ENCODE measurements at regions not wholly inside any gene's neighbourhood (a gene's known extent, or its start where the extent isn't known, plus 50 kb on each side); places are given as distances from the start of the nearest gene placed in this dataset.

GRCh38 chr20:11429168-11429567, 488.5 kb upstream of the BTBD3 start:
- no peak for DNase-seq (ENCODE audit: low spot score)
- Mint-ChIP-seq H3K4me3 (no peak overlapping the region), H3K27ac (no peak overlapping the region), H3K9me3 (peaks cover 4% of the 10 kb centered on the region; the same call in 1 of the 3 replicates), H3K4me1 (peaks cover 7% of the 10 kb centered on the region; the same call in 2 of the 3 replicates), H3K27me3 (ENCODE audit: insufficient read depth, low read depth, poor library complexity) (no peaks in the 10 kb centered on the region), H3K36me3 (ENCODE audit: low read depth) (peaks cover under 1% of the 10 kb centered on the region; the same call in 1 of the 3 replicates)
- no peak for TF ChIP-seq CREB1 (CRISPR knock-in tag; IDR thresholded peaks at IDR 0.05; ENCODE audit: low read depth)
- no peak for TF ChIP-seq POLR2AphosphoS5 (IDR thresholded peaks at IDR 0.05; ENCODE audit: low read depth)
- no peaks in the 10 kb centered on the region for H4K20me1 ChIP-seq (replicated peaks; ENCODE audit: insufficient read depth)
- no peak overlapping the region for H3K4me2 ChIP-seq
- H3F3A ChIP-seq (replicated peaks; ENCODE audit: low read depth) = no peaks in the 10 kb centered on the region
- H3K36me3 ChIP-seq (ENCODE audit: insufficient read depth) = no peaks in the 10 kb centered on the region
- peak overlapping the region; percentile 35; the same call in 1 of the 2 replicates for H2AFZ ChIP-seq
- no peak overlapping the region for H3K27ac ChIP-seq (ENCODE audit: low read depth)
- no peaks in the 10 kb centered on the region for H3K79me2 ChIP-seq (replicated peaks; ENCODE audit: insufficient read depth)
- peaks cover 6% of the 10 kb centered on the region; the same call in 1 of the 2 replicates for H3K4me1 ChIP-seq (ENCODE audit: insufficient read depth)
- H3K9me2 ChIP-seq (ENCODE audit: insufficient read depth) = 0 out of 2 replicates have a peak, but pooled peaks cover 4% of the 10 kb centered on the region
- H3K4me3 ChIP-seq = no peak overlapping the region
- H3K27me3 ChIP-seq (ENCODE audit: insufficient read depth) = no peaks in the 10 kb centered on the region
- no peak for ATAC-seq

DNA sequence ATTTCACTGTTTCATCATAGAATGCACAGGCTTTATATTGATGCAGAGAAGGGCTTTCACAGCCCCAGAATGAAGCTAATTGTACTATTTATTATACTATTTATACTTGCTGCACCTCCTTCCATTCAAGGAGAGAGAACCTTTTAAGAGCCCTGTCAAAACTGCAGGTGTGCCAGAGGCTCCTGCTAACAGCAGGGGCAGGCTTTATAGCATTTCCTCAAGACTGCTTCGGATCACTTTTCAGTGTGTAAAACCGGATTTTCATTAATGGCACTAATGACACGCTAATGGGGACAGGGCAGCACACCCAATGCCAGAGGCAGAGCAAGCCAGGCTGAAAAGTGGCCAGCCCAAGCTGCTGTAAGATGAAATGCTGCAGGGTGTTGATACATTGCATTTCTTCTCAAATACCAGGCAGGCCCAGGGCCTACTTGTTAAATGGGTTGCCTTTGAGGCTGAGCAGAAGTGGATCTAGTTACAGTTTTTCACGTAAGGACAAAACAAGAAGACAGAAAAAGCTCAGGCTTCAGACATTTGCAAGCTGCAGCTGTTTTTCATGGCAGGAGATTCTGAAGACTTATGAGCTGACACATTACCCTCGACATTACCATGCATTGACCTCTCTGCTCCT, 487.7 kb upstream of the BTBD3 start:
- H3K9me3 Mint-ChIP-seq = peaks cover 12% of the 10 kb centered on the region
- Histone ChIP-seq H3K4me2 (no peak overlapping the region), H3K9me2 (ENCODE audit: insufficient read depth) (0 out of 2 replicates have a peak, but pooled peaks cover 4% of the 10 kb centered on the region), H3K27me3 (ENCODE audit: insufficient read depth) (no peaks in the 10 kb centered on the region), H3K4me1 (ENCODE audit: insufficient read depth) (peaks cover 6% of the 10 kb centered on the region; the same call in 1 of the 2 replicates), H2AFZ (peak overlapping the region; percentile 53), H3K79me2 (replicated peaks; ENCODE audit: insufficient read depth) (no peaks in the 10 kb centered on the region), H4K20me1 (replicated peaks; ENCODE audit: insufficient read depth) (no peaks in the 10 kb centered on the region), H3K27ac (ENCODE audit: low read depth) (no peak overlapping the region), H3F3A (replicated peaks; ENCODE audit: low read depth) (no peaks in the 10 kb centered on the region), H3K4me3 (no peak overlapping the region), H3K36me3 (ENCODE audit: insufficient read depth) (no peaks in the 10 kb centered on the region)
- no peak for ATAC-seq
- H3K27ac Mint-ChIP-seq = peak overlapping the region; percentile 34; the same call in 1 of the 2 replicates
- H3K36me3 Mint-ChIP-seq (ENCODE audit: low read depth) = peaks cover 9% of the 10 kb centered on the region; the same call in 2 of the 3 replicates
- H3K4me3 Mint-ChIP-seq = no peak overlapping the region
- no peaks in the 10 kb centered on the region for H3K27me3 Mint-ChIP-seq (ENCODE audit: insufficient read depth, low read depth, poor library complexity)
- no peak for DNase-seq (ENCODE audit: low spot score)
- peaks cover 7% of the 10 kb centered on the region; the same call in 2 of the 3 replicates for H3K4me1 Mint-ChIP-seq
- TF ChIP-seq ETS1 (IDR thresholded peaks at IDR 0.05) (no peak), POLR2AphosphoS5 (IDR thresholded peaks at IDR 0.05; ENCODE audit: low read depth) (no peak), CTCF (conservative IDR thresholded peaks at IDR 0.05; ENCODE audit: low read depth in 2 of 2) (no peak), ZNF331 (CRISPR knock-in tag; IDR thresholded peaks at IDR 0.05; ENCODE audit: low read depth) (no peak), ZNF462 (CRISPR knock-in tag; IDR thresholded peaks at IDR 0.05) (no peak), CREB1 (CRISPR knock-in tag; IDR thresholded peaks at IDR 0.05; ENCODE audit: low read depth) (no peak), ZNF114 (CRISPR knock-in tag; IDR thresholded peaks at IDR 0.05) (no peak), STAT1 (IDR thresholded peaks at IDR 0.05; ENCODE audit: unreplicated experiment) (no peak), EZH2phosphoT487 (IDR thresholded peaks at IDR 0.05; ENCODE audit: unreplicated experiment) (no peak)

All from GM23338 (cell line).